HG03442 (cell line): ENCODE measurements at regions not wholly inside any gene's neighbourhood (a gene's known extent, or its start where the extent isn't known, plus 50 kb on each side); places are given as distances from the start of the nearest gene placed in this dataset.
"Not testable (repeated sequence)": the region's sequence is repeated elsewhere in the genome, so short reads cannot be mapped to it uniquely, and the experiment has no call there.

ENCODE experiments used
- ATAC-seq: cut with Tn5 transposase; IDR thresholded peaks from one replicate; pipeline ENCODE4 v1.9.1; 2021; ENCODE audit warnings: mild to moderate bottlenecking, moderate library complexity; ENCODE audit not compliant: unreplicated experiment

- ATAC-seq: no peak
These were observed 552.5 kb upstream of the ADAMTS5 start for GRCh38 chr21:27519361-27519760.

GRCh38 chr21:27517177-27517576 lies 550.3 kb upstream of the ADAMTS5 start:
- ATAC-seq: not testable (repeated sequence)

GRCh38 chr21:27515676-27516075 lies 548.8 kb upstream of the ADAMTS5 start:
- ATAC-seq: no peak

- ATAC-seq: no peak
These were observed 546.9 kb upstream of the ADAMTS5 start for GRCh38 chr21:27513825-27514224.

GRCh38 chr21:27513016-27513415 lies 546.1 kb upstream of the ADAMTS5 start:
- no peak for ATAC-seq

GRCh38 chr21:27511233-27511632 lies 544.3 kb upstream of the ADAMTS5 start:
- ATAC-seq: no peak

GRCh38 chr21:27507695-27508094 lies 540.8 kb upstream of the ADAMTS5 start:
- no peak for ATAC-seq

- ATAC-seq: no peak
These were observed 538.6 kb upstream of the ADAMTS5 start for GRCh38 chr21:27505516-27505915.

- ATAC-seq: no peak
These were observed 535.9 kb upstream of the ADAMTS5 start for GRCh38 chr21:27502801-27503200.

- no peak for ATAC-seq
These were observed 531.1 kb upstream of the ADAMTS5 start for GRCh38 chr21:27498025-27498424.

- ATAC-seq: no peak
These were observed 528.9 kb upstream of the ADAMTS5 start for GRCh38 chr21:27495836-27496235.

GRCh38 chr21:27493542-27493941 lies 526.7 kb upstream of the ADAMTS5 start:
- ATAC-seq: no peak

GRCh38 chr21:27487676-27488075 lies 520.8 kb upstream of the ADAMTS5 start:
- no peak for ATAC-seq

- no peak for ATAC-seq
These were observed 514.0 kb upstream of the ADAMTS5 start for GRCh38 chr21:27480841-27481261.

- no peak for ATAC-seq
These were observed 510.4 kb upstream of the ADAMTS5 start for GRCh38 chr21:27477296-27477695.

- no peak for ATAC-seq
These were observed 509.8 kb upstream of the ADAMTS5 start for GRCh38 chr21:27476696-27477095.

GRCh38 chr21:27475363-27475955 lies 508.6 kb upstream of the ADAMTS5 start:
- no peak for ATAC-seq

GRCh38 chr21:27467366-27467765 lies 500.5 kb upstream of the ADAMTS5 start:
- no peak for ATAC-seq

GRCh38 chr21:27466140-27466539 lies 499.3 kb upstream of the ADAMTS5 start:
- ATAC-seq: no peak

- ATAC-seq: no peak
These were observed 497.8 kb upstream of the ADAMTS5 start for GRCh38 chr21:27464648-27465047.

- no peak for ATAC-seq
These were observed 495.8 kb upstream of the ADAMTS5 start for GRCh38 chr21:27462726-27463125.

GRCh38 chr21:27454234-27454633 lies 487.3 kb upstream of the ADAMTS5 start:
- ATAC-seq: no peak

- no peak for ATAC-seq
These were observed 484.2 kb upstream of the ADAMTS5 start for GRCh38 chr21:27451116-27451515.
